HG03139 (cell line): ENCODE measurements at regions not wholly inside any gene's neighbourhood (a gene's known extent, or its start where the extent isn't known, plus 50 kb on each side); places are given as distances from the start of the nearest gene placed in this dataset.
"Not testable (repeated sequence)": the region's sequence is repeated elsewhere in the genome, so short reads cannot be mapped to it uniquely, and the experiment has no call there.

Source experiments
- ATAC-seq: cut with Tn5 transposase; IDR thresholded peaks from one replicate; pipeline ENCODE4 v1.9.1; 2021; ENCODE audit not compliant: unreplicated experiment

GRCh38 chr20:53727239-53727638 is 133.6 kb upstream of the ZNF217 start:
- not testable (repeated sequence) for ATAC-seq

GRCh38 chr20:53725575-53725970 is 131.9 kb upstream of the ZNF217 start:
- ATAC-seq = no peak

DNA sequence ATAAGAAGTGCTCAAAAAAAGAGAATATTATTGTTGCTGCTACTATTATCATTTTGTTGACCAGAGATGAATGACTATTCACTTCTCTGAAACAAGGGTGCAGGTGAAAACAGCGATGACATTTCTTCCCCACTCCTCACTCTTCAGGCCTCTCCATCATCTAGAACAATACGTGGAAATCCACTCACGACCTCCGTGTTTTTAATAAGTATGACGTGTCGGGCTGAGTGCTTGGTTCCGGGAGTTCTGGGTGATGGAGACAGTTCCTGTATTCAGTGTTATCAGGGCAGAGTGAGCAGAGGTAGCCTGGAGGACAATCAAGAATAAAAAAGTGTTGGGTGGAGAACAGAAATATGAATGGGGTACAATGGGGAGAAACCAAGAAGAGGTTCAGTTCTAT is 130.0 kb upstream of the ZNF217 start:
- no peak for ATAC-seq

GRCh38 chr20:53723045-53723444 is 129.4 kb upstream of the ZNF217 start:
- no peak for ATAC-seq

DNA sequence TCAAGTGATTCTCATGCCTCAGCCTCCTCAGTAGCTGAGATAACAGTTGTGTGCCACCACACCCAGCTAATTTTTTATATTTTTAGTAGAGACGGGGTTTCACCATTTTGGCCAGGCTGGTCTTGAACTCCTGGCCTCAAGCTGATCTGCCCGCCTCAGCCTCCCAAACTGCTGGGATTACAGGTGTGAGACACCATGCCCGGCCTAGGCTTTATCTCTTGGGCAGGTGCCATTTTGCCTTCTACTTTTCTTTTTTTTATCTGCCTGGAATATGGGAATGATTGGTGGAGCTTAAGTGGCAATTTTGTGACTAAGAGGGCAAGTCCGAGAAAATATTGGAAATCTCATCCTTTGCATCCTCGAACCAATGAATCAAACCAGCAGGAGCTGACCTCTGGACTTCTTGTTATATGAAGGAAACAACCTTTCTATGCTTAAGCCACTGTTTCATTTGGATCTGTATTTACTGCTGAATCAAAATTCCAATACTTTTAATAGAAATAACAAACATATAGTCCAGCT is 128.9 kb upstream of the ZNF217 start:
- no peak for ATAC-seq

DNA sequence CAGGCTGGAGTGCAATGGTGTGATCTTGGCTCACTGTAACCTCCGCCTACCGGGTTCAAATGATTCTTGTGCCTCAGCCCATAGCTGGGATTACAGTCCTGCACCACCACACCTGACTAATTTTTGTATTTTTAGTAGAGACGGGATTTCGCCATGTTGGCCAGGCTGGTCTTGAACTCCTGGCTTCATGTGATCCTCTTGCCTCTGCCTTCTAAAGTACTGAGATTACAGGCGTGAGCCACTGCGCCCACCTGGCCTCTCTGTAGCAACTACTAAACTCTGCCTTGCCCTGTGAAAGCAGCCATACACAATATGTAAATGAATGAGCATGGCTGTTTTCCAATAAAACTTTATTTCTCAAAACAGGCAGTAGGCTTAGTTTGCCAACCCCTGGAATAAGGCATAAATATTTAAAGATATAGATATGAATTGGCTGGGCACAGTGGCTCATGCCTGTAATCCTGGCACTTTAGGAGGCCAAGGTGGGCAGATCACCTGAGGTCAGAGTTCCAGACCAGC is 127.9 kb upstream of the ZNF217 start:
- ATAC-seq = not testable (repeated sequence)

DNA sequence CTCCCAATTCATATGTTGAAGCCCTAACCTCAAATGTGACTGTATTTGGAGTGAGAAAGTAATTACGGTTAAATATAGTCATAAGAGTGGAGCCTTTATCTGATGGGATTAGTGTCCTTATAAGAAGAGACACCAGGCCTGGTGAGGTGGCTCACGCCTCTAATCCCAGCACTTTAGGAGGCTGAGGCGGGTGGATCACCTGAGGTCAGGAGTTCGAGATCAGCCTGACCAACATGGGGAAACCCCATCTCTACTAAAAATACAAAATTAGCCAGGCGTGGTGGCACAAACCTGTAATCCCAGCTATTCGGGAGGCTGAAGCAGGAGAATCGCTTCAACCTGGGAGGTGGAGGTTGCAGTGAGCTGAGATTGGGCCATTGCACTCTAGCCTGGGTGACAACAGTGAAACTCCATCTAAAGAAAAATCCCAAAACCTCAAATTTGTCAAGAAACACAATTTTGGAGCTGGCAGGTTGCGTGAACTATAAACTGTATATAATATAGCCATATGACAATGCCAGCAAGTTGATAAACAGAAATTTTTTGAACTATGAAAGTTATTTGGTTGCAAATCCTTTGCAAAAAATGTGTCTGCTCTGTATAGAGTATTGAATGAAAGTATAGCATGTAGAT is 125.6 kb upstream of the ZNF217 start:
- not testable (repeated sequence) for ATAC-seq

DNA sequence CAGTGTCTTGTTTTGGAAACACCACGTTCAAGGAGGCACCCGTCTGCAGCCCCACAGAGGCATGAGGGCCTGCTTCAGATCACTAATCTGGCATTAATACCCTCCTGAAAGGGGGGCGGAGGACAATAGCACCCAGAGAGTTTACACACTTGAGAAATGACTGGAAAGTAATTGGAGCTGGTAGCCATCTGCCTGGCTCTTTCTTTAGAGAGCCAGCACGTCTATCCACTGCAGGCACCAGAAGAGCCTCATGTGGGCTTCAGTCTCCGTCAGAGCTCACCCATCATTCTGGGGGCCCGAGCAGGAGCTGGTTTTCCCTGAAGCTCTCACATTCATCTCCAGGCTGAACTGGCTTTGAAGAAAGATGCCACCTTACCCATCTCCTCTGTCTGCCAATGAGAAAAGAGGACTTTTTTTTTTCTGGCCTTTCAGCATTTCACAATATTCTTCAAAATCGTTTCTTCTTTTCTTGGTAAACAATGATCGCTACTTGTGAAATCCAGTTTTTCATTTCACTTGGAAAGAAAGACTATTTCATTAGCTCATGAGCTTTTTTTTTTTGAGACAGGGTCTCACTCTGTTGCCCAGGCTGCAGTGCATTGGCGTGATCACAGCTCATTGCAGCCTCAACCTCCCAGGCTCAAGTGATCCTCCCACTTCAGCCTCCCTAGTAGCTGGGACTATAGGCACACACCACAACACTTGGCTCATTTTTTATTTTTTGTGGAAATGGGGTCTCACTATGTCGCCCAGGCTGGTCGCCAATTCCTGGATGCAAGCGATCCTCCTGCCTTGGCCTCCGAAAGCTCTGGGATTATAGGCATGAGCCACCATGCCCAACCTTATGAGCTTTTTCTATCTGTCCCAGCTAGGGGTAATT is 124.7 kb upstream of the ZNF217 start:
- ATAC-seq = no peak

DNA sequence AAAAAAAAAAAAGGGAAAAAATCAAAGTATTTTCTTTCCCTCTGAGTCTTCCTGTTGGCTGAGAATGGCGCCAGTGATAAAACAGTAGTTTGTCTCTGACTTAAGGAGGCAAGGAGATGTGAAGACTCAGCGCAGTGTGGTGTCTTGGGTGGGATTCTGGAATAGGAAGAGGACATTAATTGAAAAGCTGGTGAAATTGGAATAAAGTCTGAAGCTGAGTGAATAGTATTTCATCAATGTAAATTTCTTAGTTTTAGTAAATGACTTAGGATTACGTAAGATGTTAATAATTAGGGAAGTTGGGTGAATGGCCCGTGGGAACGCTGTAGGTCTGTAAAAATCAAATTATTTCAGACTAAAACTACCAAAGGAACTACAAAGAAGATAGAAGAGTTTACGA is 122.8 kb upstream of the ZNF217 start:
- no peak for ATAC-seq

GRCh38 chr20:53714524-53714923 is 120.9 kb upstream of the ZNF217 start:
- no peak for ATAC-seq

GRCh38 chr20:53713328-53714056 is 119.9 kb upstream of the ZNF217 start:
- ATAC-seq = no peak

GRCh38 chr20:53712212-53712977 is 118.8 kb upstream of the ZNF217 start:
- no peak for ATAC-seq

DNA sequence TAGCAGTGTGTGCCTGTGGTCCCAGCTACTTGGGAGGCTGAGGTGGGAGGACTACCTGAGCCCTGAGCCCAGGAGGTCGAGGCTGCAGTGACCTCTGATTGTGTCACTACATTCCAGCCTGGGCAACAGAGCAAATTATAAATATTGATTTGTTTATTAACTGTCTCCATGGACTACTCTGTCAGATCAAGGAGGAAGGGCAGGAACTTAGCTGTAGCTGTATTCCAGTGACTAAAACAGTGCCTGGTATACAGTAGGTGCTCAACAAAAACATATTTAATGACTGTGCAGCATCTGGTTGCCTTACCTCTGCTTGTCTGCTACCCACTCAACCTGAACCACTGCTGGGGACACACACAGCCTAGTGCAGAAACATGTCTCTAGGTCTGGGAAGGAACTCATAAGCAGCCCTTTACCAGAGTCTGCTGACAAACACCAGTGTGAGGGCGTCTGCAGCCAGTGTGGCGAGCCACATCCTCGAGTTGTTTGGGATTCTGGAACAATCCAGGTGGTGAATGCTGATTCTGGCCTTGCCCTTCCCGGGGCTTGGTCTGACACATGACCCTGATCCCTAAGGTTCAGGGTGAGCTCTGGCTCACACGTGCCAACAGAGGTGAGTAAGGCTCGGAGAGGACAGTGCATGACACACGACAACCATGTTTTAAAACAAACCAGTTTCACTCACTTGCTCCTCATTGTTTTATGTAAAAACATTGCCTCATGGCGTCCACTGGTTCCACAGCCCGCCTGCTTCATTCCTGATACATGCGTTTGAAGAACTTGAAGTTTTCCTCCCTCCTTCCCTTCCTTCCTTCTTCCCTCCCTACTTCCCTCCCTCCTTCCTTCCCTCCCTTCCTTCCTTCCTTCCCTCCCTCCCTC is 117.9 kb upstream of the ZNF217 start:
- no peak for ATAC-seq

- peak; percentile 46 for ATAC-seq
Observed at GRCh38 chr20:53708129-53708968, 114.7 kb upstream of the ZNF217 start.

GRCh38 chr20:53707371-53708055 is 113.9 kb upstream of the ZNF217 start:
- peak; percentile 31 for ATAC-seq

- no peak for ATAC-seq
Observed at GRCh38 chr20:53706466-53707370, 113.1 kb upstream of the ZNF217 start.

DNA sequence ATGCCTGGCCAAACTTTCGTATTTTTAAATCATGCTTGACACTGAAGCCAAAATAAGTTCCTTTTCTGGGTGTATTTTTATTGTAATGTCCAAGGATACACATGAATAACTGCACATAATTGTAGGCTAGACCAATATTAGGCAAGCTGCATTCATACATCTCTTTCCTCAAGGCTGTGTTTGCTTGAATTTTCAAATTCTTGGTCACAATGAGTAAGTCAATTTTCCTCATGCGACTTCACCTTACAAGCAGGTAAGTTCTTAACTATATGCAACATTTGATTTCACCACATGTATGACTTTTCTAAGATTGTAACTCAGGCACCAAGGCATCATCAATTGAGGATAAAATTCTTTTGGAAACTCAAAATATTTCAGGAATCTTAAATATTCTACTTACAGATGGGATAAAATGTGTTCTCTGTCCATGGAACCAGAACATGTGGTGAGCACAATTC is 112.4 kb upstream of the ZNF217 start:
- no peak for ATAC-seq
